H7 (cell line): ENCODE measurements at regions not wholly inside any gene's neighbourhood (a gene's known extent, or its start where the extent isn't known, plus 50 kb on each side); places are given as distances from the start of the nearest gene placed in this dataset.

Experiments
- DNase-seq: peaks from one replicate; pipeline ENCODE4 v3.0.0; 2012
- H3K27me3 ChIP-seq: 2 replicates; pipeline ENCODE4 v1.6.0; 2011; ENCODE audit warnings: mild to moderate bottlenecking, low read length; ENCODE audit not compliant: control insufficient read depth, insufficient read depth
- H3K36me3 ChIP-seq: replicated peaks from 2 replicates; pipeline ENCODE4 v1.5.1; 2011; ENCODE audit warnings: low read length; ENCODE audit not compliant: control insufficient read depth, insufficient read depth
- H3K4me3 ChIP-seq: 2 replicates; pipeline ENCODE4 v1.5.1; 2011; ENCODE audit warnings: low read depth, mild to moderate bottlenecking, control low read depth, low read length, moderate library complexity; ENCODE audit not compliant: insufficient read depth

DNA sequence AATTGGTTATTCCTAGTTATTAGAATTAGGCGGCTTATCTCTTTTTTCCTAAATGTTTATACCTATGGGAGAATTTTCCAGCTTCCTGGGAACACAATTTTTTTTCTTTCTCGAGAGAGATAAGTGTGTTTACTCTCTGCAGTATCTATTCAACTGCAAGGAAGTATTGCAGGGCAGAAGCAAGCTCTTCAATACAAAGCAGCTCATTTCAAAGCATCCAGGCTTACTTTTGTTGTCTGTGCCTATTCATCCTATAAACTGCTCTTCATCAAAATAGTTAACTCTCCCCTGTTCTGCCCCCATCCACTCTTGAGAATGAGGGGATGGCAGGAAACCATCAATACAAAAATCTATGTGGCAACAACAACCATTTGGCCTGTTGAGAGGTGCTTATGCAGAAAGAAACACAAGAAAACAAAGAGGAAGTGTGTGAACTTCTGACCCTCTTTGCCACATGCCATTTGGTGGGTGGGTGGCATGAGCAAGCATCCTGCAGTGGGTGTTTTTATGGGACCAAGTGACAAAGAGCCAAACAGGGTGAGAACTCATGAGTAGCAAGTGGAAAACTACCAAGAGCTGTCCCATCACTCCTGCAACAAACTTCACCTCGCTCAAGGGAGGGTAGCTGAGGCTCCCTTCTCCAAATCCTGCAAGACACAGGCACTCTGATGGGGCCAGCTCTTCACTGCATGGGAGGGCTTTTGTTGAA, 50.6 kb upstream of the MRPS6 start:
- Histone ChIP-seq H3K4me3 (no peak overlapping the region), H3K27me3 (no peaks in the 10 kb centered on the region), H3K36me3 (no peaks in the 10 kb centered on the region)
- no peak for DNase-seq

DNA sequence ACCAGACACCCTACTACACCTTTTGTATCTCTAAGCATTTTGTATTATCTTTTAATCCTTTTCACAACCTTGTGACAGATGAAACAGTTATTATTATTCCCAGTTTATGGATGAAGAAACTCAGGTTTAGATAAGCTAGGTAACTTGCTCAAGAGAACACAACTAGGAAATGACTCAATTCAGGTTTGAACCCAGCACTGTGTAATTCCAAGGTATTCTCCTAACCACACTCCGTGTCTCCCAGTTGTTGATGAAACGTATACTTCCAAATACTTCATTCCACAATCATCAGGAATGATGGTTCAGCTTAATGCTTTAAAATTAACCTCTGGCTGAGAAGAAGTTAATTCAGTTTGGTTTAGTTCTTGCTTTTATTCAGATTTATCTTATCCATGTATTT, 51.7 kb upstream of the MRPS6 start:
- no peak overlapping the region for H3K4me3 ChIP-seq
- no peaks in the 10 kb centered on the region for H3K27me3 ChIP-seq
- no peak for DNase-seq
- no peaks in the 10 kb centered on the region for H3K36me3 ChIP-seq

DNA sequence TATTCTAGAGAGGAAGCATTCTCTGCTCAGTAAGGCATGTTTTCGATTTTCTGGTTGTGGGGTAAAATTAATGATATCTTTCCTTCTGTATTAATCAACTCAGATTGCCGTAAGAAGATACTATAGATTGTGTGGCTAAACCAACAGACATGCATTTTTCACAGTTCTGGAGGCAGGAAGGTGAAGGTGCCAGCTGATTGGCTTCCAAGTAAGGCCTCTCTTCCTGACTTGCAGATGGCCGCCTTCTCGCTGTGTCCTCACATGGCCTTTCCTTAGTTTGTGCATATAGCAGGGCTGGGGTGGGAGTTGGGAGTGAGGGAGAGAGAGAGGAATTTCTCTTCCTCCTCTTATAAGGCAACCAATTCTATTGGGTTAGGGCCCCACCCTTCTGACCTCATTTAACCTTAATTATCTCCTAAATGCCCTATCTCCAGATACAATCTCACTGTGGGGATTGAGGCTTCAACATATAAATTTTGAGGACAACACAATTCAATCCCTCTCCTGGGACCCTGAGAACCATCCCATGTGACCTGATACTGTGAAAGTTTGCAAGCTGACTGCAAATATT, 52.3 kb upstream of the MRPS6 start:
- no peak for DNase-seq
- Histone ChIP-seq H3K27me3 (no peaks in the 10 kb centered on the region), H3K36me3 (no peaks in the 10 kb centered on the region), H3K4me3 (no peak overlapping the region)

DNA sequence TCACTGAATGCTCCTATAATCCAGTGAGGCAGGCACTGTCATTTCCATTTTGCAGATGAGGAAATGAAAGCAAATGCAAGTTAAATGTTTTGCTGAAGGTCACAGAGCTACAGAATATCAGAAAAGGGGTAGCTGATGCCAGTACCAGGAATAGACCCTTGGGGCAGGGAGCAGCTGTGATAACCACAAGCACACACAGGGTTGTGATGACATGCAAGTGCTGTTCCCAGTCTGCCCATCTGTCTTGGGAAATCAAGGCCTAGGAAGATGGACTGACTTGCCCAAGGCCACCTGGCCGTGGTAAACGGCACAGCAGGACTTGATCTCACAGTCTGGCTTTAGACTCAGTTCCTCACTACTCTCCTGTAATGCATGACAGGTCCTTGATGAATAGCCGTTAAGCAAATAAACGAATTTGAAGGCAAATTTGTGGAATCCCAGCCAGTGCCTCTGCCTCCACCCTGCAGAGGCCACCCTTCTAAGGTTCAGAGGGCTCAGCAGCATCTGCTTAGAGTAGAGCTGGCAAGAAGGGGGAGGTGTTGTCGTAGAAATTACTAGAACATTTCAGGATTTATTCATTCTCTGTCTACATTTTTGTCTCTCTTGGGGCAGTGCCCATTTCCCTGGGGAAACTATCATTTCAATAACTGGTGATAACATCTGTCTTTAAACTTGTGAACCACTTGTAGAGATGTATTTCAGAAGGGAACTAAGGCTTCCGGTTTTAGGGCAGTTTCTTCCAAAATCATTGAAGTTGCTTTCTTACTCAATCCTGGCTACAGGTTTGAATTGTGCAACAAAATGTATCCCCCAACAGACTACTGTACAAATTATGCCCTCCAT, 53.2 kb upstream of the MRPS6 start:
- DNase-seq, result no peak
- Histone ChIP-seq H3K27me3 (no peaks in the 10 kb centered on the region), H3K4me3 (no peak overlapping the region), H3K36me3 (no peaks in the 10 kb centered on the region)

DNA sequence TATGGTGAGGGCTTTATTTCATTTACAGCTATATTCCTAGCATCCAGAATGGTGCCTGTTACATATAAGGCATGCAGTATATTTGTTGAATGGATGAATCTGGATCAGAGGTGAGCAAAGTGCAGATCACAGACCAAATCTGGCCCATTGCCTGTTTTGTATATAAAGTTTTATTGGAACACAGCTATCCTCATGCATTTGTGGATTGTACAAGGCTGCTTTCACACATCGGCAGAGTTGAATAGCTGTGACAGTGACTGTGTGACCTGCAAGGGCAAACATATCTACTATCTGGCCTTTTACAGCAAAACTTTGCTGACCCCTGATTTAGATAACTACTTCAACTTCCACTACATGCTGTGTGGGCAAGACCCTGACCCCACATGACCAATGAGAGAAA, 54.0 kb upstream of the MRPS6 start:
- H3K4me3 ChIP-seq, result no peak overlapping the region
- H3K36me3 ChIP-seq, result no peaks in the 10 kb centered on the region
- no peaks in the 10 kb centered on the region for H3K27me3 ChIP-seq
- no peak for DNase-seq

DNA sequence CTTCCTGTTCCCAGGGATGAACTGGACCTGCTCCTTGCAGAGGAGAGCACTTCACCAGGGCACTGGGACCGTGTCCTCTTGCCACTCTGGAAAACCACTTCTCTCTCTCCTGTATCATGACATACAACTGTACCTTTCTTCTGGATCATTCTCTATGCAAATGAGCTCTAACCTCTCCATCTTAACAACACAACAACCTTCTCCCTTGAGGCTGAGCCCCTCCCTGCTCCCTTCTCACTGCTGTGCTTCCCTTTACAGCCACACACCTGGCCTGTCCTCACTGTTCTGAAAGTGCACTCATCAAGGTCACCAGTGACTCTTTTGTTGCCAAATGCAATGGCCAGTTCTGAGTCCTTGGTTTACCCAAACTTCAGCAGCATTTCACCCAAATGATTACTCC, 54.5 kb upstream of the MRPS6 start:
- no peak overlapping the region for H3K4me3 ChIP-seq
- DNase-seq, result no peak
- no peaks in the 10 kb centered on the region for H3K36me3 ChIP-seq
- H3K27me3 ChIP-seq, result no peaks in the 10 kb centered on the region

DNA sequence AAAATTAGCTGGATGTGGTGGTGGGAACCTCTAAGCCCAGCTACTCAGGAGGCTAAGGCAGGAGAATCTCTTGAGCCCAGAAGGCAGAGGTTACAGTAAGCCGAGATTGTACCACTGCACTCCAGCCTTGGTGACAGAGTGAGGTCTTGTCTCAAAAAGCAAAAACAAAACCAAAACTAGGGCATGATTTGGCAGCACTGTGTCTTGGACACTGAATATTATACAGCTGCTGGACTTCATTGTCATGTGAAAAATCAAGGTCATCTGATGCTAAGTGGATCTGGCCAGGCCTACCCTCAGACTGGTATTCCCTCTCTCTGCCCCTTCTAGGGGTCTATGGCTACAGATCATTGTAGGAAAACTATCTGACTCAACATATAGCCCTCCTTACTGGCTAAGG, 55.2 kb upstream of the MRPS6 start:
- DNase-seq, result no peak
- H3K4me3 ChIP-seq, result no peak overlapping the region
- no peaks in the 10 kb centered on the region for H3K36me3 ChIP-seq
- H3K27me3 ChIP-seq, result no peaks in the 10 kb centered on the region

DNA sequence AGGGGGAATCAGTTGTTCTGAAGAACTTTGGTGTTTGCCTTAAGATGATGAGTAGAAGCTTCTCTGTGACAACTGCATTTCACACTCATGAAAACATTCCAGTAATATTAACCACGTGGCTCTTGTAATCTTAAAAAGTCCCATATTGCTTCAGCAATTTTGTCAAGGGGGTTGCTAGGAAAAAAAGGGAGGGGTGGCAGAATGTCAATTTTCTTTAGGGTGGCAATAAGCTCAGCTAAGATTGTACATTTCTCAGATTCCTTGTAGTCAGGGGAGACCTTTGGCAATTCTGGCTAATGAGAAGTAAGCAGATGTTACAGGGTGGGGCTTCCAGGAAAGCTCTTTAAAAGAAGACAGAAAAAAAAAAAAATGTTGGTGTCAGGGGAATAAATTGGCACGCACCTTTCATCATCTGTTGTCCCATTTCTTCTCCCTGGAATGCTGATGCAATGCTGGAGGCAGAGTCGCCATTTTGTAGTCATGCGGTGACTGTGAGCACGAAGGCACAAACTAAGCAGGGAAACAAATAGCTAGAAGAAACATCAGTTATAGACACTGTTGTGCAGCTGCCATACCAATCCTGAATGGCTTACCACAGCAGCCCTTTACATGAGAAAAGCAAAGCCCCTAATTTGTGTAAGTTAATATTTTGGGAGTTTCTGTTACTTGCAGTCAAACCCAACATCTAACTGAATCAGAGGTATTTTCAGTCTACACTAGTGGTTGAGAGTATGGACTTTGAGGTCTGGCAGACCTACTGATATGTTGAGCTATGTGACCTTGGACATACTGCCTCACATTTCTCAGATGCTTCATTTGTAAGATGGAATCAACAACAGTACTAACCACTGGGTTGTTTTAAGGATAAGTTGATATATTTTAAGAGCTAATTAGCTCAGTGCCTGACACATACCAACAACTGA, 56.1 kb upstream of the MRPS6 start:
- no peak overlapping the region for H3K4me3 ChIP-seq
- H3K36me3 ChIP-seq, result no peaks in the 10 kb centered on the region
- no peaks in the 10 kb centered on the region for H3K27me3 ChIP-seq
- no peak for DNase-seq

DNA sequence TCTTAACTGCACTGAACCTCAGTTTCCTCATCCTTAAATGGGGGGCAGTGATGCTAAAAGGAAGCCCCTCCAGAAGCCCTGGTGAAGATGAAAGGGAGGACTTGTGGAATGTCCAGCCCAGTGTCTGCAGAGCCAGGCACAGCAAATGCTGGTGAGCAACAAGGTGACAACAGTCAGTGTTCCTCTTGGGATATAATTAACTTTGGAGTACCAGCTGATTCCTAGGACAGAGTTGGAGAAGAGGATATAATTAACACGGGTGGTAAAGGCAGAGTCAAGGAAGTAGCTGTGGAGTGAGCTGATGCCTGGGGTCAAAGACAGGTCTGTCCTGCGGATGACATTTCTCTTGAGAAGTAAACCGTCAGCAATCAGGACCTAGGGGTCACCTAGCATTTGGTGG, 60.7 kb upstream of the MRPS6 start:
- no peak overlapping the region for H3K4me3 ChIP-seq
- no peaks in the 10 kb centered on the region for H3K36me3 ChIP-seq
- no peak for DNase-seq
- no peaks in the 10 kb centered on the region for H3K27me3 ChIP-seq

DNA sequence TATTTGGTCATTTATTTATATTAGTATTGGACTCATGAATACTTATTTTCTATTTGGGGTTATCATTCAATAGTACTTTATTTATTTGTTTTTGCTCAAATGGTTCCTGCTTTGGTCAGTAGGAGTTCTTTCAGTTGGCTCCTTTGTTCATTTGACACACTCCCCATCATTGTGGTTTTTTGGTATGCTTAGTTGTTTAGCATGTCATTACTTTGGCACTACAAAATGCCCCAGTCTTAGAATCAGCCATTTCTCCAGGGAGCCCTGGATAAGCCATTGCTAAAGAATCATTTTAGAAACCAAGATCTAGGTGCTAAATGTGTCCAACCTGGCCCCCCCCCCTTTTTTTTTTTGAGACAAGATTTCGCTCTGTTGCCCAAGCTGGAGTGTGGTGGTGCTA, 61.7 kb upstream of the MRPS6 start:
- Histone ChIP-seq H3K36me3 (no peaks in the 10 kb centered on the region), H3K27me3 (no peaks in the 10 kb centered on the region), H3K4me3 (no peak overlapping the region)
- no peak for DNase-seq

DNA sequence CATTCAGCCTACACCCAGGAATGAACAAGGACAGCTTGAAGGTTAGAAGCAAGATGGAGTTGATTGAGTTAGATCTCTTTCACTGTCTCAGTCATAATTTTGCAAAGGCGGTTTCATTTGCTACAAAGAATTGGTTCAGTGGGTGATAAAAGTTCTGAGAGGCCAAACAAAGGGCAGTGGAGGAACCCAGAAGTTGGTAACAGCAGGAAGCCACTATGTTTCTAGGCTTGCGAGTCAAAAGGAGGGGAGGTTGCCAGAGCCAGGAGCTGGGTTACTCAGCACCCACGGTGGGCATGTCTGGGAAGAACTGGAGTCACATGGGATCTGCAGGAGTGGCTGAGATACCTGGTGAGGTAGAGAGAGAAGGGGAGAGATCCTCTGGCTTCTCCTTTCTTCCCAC, 64.2 kb upstream of the MRPS6 start:
- DNase-seq, result no peak
- Histone ChIP-seq H3K27me3 (no peaks in the 10 kb centered on the region), H3K4me3 (no peak overlapping the region), H3K36me3 (no peaks in the 10 kb centered on the region)

DNA sequence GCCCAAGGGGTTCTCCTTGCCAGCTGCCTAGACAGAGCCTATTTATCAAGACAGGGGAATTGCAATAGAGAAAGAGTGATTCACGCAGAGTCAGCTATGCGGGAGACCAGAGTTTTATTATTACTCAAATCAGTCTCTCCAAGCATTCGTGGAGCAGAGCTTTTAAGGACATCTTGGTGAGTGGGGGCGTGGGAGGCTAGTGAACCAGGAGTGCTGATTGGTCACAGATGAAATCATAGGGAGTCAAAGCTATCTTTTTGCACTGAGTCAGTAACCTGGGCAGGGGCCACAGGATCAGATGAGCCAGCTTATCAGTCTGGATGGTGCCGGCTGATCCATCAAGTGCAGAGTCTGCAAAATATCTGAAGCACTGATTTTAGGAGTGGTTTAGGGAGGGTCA, 64.8 kb upstream of the MRPS6 start:
- Histone ChIP-seq H3K4me3 (no peak overlapping the region), H3K36me3 (no peaks in the 10 kb centered on the region), H3K27me3 (no peaks in the 10 kb centered on the region)
- no peak for DNase-seq

DNA sequence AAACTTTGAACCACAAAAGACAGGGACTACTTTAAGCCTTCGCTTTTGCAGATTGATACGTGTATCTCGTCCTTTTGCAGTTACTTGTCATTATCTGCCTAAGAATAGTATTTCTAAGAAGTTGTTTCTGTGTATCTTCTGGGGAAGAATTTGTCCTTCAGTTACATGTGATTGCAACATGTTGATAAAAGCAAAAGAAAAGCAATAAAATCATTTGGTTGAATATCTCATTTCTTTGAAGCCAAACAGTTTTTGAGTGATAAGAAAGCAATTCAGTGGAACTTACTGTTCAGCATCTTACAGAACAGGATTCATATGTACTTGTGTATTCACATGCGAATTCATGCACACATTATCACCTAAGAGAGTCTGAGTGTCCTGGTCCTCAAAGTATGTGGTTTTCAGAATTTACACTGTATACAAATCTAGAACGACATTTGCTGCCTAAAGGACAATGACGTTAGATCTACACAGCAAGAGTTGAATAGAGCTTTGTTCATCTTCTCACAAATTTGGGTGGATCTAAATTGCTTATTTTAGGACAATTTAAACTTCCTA, 66.7 kb upstream of the MRPS6 start:
- Histone ChIP-seq H3K27me3 (no peaks in the 10 kb centered on the region), H3K36me3 (no peaks in the 10 kb centered on the region), H3K4me3 (no peak overlapping the region)
- DNase-seq, result no peak

DNA sequence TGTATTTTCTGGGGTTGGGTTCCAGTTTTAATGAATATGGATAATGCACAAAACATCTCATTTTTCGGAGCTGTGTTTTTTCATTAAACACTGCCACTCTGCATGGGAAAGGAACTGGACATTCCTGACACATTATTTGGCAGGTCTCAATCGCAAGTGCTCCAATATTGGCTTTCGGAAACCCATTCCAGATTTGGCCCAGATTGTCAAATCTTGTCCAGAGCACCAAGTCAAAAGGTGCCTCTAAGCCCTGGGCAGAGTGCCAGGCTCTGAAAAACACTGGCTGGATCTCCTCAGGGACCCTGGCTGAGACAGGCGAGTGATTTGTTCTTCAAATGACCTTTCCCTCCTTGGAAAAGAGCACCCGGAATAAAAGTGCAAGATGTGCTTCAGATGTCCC, 68.4 kb upstream of the MRPS6 start:
- no peak for DNase-seq
- H3K36me3 ChIP-seq, result no peaks in the 10 kb centered on the region
- no peaks in the 10 kb centered on the region for H3K27me3 ChIP-seq
- no peak overlapping the region for H3K4me3 ChIP-seq
